K562 (cell line): ENCODE measurements at regions not wholly inside any gene's neighbourhood (a gene's known extent, or its start where the extent isn't known, plus 50 kb on each side); places are given as distances from the start of the nearest gene placed in this dataset.

ENCODE experiments used
- ATF1 ChIP-seq, 2 experiments: fragments of 450-650 bp in 1 of 2; IDR thresholded peaks; 2 replicates each; pipeline ENCODE4 v1.6.1; 2016; ENCODE audit warnings: missing compliant biosample characterization in 1 of 2, missing genetic modification characterization in 1 of 2
- E2F6 ChIP-seq, 2 experiments: IDR thresholded peaks; 2 replicates each; pipeline ENCODE4 v1.6.1; 2011; ENCODE audit warnings: borderline replicate concordance in 1 of 2, control low read depth in 1 of 2, low read depth in 1 of 2, low read length in 1 of 2, mild to moderate bottlenecking in 1 of 2, mixed read lengths in 1 of 2, moderate library complexity in 1 of 2; ENCODE audit not compliant: insufficient read depth in 1 of 2, insufficient read length in 1 of 2, poor library complexity in 1 of 2, severe bottlenecking in 1 of 2; ENCODE audit errors: extremely low read depth in 1 of 2
- ELF1 ChIP-seq: fragments of 200-800 bp; sonication (Bioruptor generic); IDR thresholded peaks from 2 replicates; pipeline ENCODE4 v1.6.1; 2016; ENCODE audit warnings: missing genetic modification characterization, missing compliant biosample characterization
- GTF2E2 ChIP-seq: fragments of 200-800 bp; sonication (Bioruptor generic); IDR thresholded peaks from 2 replicates; pipeline ENCODE4 v1.6.1; 2016; ENCODE audit warnings: missing genetic modification characterization, missing compliant biosample characterization
- KLF10 ChIP-seq: fragments of 250-450 bp; sonication (Bioruptor Pico); IDR thresholded peaks from 2 replicates; pipeline ENCODE4 v1.6.1; 2021; ENCODE audit warnings: matching md5 sums
- MAFG ChIP-seq: fragments of 450-650 bp; conservative IDR thresholded peaks from 2 replicates; pipeline ENCODE4 v1.6.1; 2016; ENCODE audit warnings: missing genetic modification characterization, missing compliant biosample characterization
- NONO ChIP-seq, 2 experiments: fragments of 200-400 bp in 1 of 2; fragments of 450-650 bp in 1 of 2; formaldehyde crosslinking in 1 of 2; IDR thresholded peaks; 2 replicates each; pipeline ENCODE4 v1.6.1; 2017; ENCODE audit warnings: low read depth in 2 of 2, mild to moderate bottlenecking in 2 of 2, moderate library complexity in 2 of 2, low read length in 1 of 2
- PHF20 ChIP-seq: fragments of 450-650 bp; IDR thresholded peaks from 2 replicates; pipeline ENCODE4 v1.6.1; 2018; ENCODE audit not compliant: partially characterized antibody
- POLR2A ChIP-seq: fragments of 450-650 bp; conservative IDR thresholded peaks from 2 replicates; pipeline ENCODE4 v1.6.1; 2016
- REST ChIP-seq, 2 experiments: fragments of 450-650 bp; formaldehyde crosslinking in 1 of 2; IDR thresholded peaks; 2 replicates each; pipeline versions ENCODE4 v1.4.0 to v1.6.1; 2014 to 2020; ENCODE audit warnings: mild to moderate bottlenecking in 2 of 2, borderline replicate concordance in 1 of 2, low read depth in 1 of 2
- TSC22D4 ChIP-seq: fragments of 450-650 bp; IDR thresholded peaks from 2 replicates; pipeline ENCODE4 v1.6.1; 2016; ENCODE audit warnings: missing genetic modification characterization, missing biosample characterization, control low read depth

- TF ChIP-seq NONO (IDR thresholded peaks at IDR 0.05; ENCODE audit: low read depth in 2 of 2, low read length in 1 of 2) (no peak), ELF1 (tag) (no peak), TSC22D4 (tag) (no peak), GTF2E2 (no peak), ATF1 (CRISPR knock-in tag; IDR thresholded peaks at IDR 0.05) (no peak), ATF1 (tag; IDR thresholded peaks at IDR 0.05) (no peak), KLF10 (CRISPR knock-in tag) (no peak), E2F6 (IDR thresholded peaks at IDR 0.05; ENCODE audit: borderline replicate concordance in 1 of 2, extremely low read depth in 1 of 2, insufficient read depth in 1 of 2, insufficient read length in 1 of 2, low read depth in 1 of 2, low read length in 1 of 2, poor library complexity in 1 of 2, severe bottlenecking in 1 of 2) (no peak), REST (IDR thresholded peaks at IDR 0.05; ENCODE audit: borderline replicate concordance) (no peak), REST (CRISPR knock-in tag; IDR thresholded peaks at IDR 0.05; ENCODE audit: low read depth) (no peak), POLR2A (no peak), MAFG (tag) (no peak), PHF20 (no peak)
These were observed 108.7 kb downstream of the LHX2 start (continued) for GRCh38 chr9:124120272-124120671.
